ENCODE measurements at regions not wholly inside any gene's neighbourhood (a gene's known extent, or its start where the extent isn't known, plus 50 kb on each side); places are given as distances from the start of the nearest gene placed in this dataset.

DNA sequence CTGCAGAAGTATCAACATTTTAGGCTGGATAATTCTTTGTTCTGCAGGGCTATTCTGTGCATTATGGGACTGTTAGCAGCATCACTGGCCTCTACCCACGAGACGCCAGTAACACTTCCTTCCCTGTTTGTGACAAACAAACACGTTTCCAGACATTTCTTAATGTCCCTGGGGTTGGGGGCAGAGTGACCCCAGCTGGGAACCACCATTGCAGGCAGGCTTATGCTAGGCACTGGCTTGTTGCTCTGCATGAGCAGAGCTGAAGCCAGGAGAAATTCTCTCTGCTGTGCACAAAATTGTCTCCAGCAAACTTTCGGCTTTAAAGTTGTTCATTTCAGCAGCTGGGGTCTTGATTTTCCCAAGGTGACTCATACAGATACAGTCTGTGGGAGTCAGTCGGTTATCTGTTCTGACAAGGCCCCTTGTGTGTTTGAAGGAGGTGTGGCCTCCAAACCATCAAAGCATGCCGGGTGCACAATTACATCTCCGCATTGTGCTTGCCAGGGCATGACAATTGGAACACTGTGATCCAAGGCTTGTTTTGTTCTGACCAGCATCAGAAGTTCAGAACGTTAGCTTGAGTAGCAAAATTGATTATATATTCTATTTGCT, 156.4 kb upstream of the BOD1L1 start:
- Histone ChIP-seq H4K91ac (ENCODE audit: insufficient read length, low read depth, low read length) (no peak overlapping the region), H3K9me3 (ENCODE audit: control insufficient read depth, low read depth, low read length) (no peaks in the 10 kb centered on the region), H2BK20ac (ENCODE audit: low read depth, low read length, poor library complexity, severe bottlenecking) (no peak overlapping the region), H2AFZ (ENCODE audit: low read length) (no peak overlapping the region), H2AK5ac (ENCODE audit: insufficient read length, low read length) (no peak overlapping the region), H3K79me1 (ENCODE audit: insufficient read depth, low read depth, low read length, poor library complexity, severe bottlenecking) (no peaks in the 10 kb centered on the region), H3K79me2 (ENCODE audit: insufficient read depth, low read length) (no peaks in the 10 kb centered on the region), H3K56ac (ENCODE audit: insufficient read length, low read depth, low read length) (no peak overlapping the region), H3K4me2 (ENCODE audit: insufficient read depth, insufficient read length, low read length) (no peak overlapping the region), H4K5ac (ENCODE audit: insufficient read length, low read depth, low read length) (no peak overlapping the region), H3K14ac (ENCODE audit: insufficient read depth, low read length) (no peak overlapping the region), H2BK12ac (ENCODE audit: insufficient read length, low read depth, low read length) (no peak overlapping the region), H3K23ac (ENCODE audit: insufficient read length, low read depth, low read length) (no peak overlapping the region), H2BK15ac (ENCODE audit: low read depth, low read length) (no peak overlapping the region), H3K9ac (ENCODE audit: extremely low read depth, insufficient read length, low read length) (no peak overlapping the region), H3K23me2 (ENCODE audit: insufficient read length, low read depth, low read length, poor library complexity, severe bottlenecking) (no peaks in the 10 kb centered on the region), H3T11ph (ENCODE audit: low read length) (no peak overlapping the region), H2BK5ac (ENCODE audit: insufficient read length, low read length) (no peak overlapping the region), H3K27me3 (ENCODE audit: insufficient read depth, low read length) (no peaks in the 10 kb centered on the region), H2BK120ac (ENCODE audit: low read depth, low read length, poor library complexity, severe bottlenecking) (no peak overlapping the region), H3K4me1 (ENCODE audit: insufficient read depth, low read length) (no peaks in the 10 kb centered on the region), H3K18ac (ENCODE audit: insufficient read length, low read depth, low read length) (no peak overlapping the region), H4K20me1 (ENCODE audit: control insufficient read depth, insufficient read depth, insufficient read length) (no peaks in the 10 kb centered on the region), H4K8ac (replicated peaks; ENCODE audit: insufficient read length, low read depth, low read length) (no peak overlapping the region), H3K27ac (ENCODE audit: insufficient read length, low read depth, low read length) (no peak overlapping the region), H3K4ac (ENCODE audit: low read depth, low read length) (no peak overlapping the region)
- no peak overlapping the region for H3K27ac Mint-ChIP-seq
- WGBS (ENCODE audit: extremely low coverage, insufficient read length, low lambda C conversion rate) = no CpG with 5 or more reads among the region's 8 CpGs
- no peaks in the 10 kb centered on the region for H3K27me3 Mint-ChIP-seq (ENCODE audit: low read depth)
- H3K9me3 Mint-ChIP-seq = peaks cover 0 to 2% of the 10 kb centered on the region in 2 experiments; a peak in 1 of 5 replicates
- H3K36me3 Mint-ChIP-seq (ENCODE audit: insufficient read depth in 1 of 3, low read depth in 3 of 3) = no peaks in the 10 kb centered on the region; a peak in 1 of 7 replicates
- H3K4me1 Mint-ChIP-seq = 0 out of 4 replicates have a peak, but pooled peaks cover 0 to 5% of the 10 kb centered on the region in 2 experiments
- no peak for DNase-seq
- TF ChIP-seq, protein P1, sequence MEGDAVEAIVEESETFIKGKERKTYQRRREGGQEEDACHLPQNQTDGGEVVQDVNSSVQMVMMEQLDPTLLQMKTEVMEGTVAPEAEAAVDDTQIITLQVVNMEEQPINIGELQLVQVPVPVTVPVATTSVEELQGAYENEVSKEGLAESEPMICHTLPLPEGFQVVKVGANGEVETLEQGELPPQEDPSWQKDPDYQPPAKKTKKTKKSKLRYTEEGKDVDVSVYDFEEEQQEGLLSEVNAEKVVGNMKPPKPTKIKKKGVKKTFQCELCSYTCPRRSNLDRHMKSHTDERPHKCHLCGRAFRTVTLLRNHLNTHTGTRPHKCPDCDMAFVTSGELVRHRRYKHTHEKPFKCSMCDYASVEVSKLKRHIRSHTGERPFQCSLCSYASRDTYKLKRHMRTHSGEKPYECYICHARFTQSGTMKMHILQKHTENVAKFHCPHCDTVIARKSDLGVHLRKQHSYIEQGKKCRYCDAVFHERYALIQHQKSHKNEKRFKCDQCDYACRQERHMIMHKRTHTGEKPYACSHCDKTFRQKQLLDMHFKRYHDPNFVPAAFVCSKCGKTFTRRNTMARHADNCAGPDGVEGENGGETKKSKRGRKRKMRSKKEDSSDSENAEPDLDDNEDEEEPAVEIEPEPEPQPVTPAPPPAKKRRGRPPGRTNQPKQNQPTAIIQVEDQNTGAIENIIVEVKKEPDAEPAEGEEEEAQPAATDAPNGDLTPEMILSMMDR (conservative IDR thresholded peaks at IDR 0.05) = no peak
- no peak overlapping the region for H3K4me3 Mint-ChIP-seq

Data from H9 (cell line).